Chondrocyte (in vitro differentiated cells): ENCODE measurements at regions not wholly inside any gene's neighbourhood (a gene's known extent, or its start where the extent isn't known, plus 50 kb on each side); places are given as distances from the start of the nearest gene placed in this dataset.
"Not testable (repeated sequence)": the region's sequence is repeated elsewhere in the genome, so short reads cannot be mapped to it uniquely, and the experiment has no call there.

Experiments
- DNase-seq: peaks from one replicate; pipeline ENCODE4 v3.0.0; 2021; ENCODE audit warnings: mixed read lengths, low spot score
- H3K27ac Mint-ChIP-seq: one replicate; pipeline ENCODE4 v1.8.0; 2021; ENCODE audit warnings: mild to moderate bottlenecking, moderate library complexity, mixed read lengths; ENCODE audit not compliant: unreplicated experiment
- H3K27me3 Mint-ChIP-seq: 2 replicates; pipeline ENCODE4 v1.8.0; 2021; ENCODE audit warnings: low read depth, mixed read lengths
- H3K36me3 Mint-ChIP-seq: 2 replicates; pipeline ENCODE4 v1.8.0; 2021; ENCODE audit warnings: low read depth, mixed read lengths
- H3K4me1 Mint-ChIP-seq: 2 replicates; pipeline ENCODE4 v1.8.0; 2021; ENCODE audit warnings: low read depth, mild to moderate bottlenecking, mixed read lengths
- H3K4me3 Mint-ChIP-seq: one replicate; pipeline ENCODE4 v1.8.0; 2021; ENCODE audit warnings: mild to moderate bottlenecking, moderate library complexity, mixed read lengths; ENCODE audit not compliant: unreplicated experiment
- H3K9me3 Mint-ChIP-seq: 2 replicates; pipeline ENCODE4 v1.8.0; 2021; ENCODE audit warnings: low read depth, mixed read lengths
- CTCF ChIP-seq: fragments of 200-600 bp; sonication (generic); IDR thresholded peaks from 2 replicates; pipeline ENCODE4 v1.5.0; 2021; ENCODE audit warnings: antibody characterized with exemption, mild to moderate bottlenecking, moderate library complexity

GRCh38 chr2:97348265-97348664, 235.3 kb downstream of the ANKRD36 start:
- H3K27me3 Mint-ChIP-seq: peaks cover 13% of the 10 kb centered on the region
- no peaks in the 10 kb centered on the region for H3K9me3 Mint-ChIP-seq
- TF ChIP-seq CTCF: no peak
- H3K36me3 Mint-ChIP-seq: no peaks in the 10 kb centered on the region
- no peak for DNase-seq
- no peak overlapping the region for H3K27ac Mint-ChIP-seq
- no peak overlapping the region for H3K4me3 Mint-ChIP-seq
- no peaks in the 10 kb centered on the region for H3K4me1 Mint-ChIP-seq

GRCh38 chr2:97344937-97345336, 232.0 kb downstream of the ANKRD36 start:
- not testable (repeated sequence) for H3K36me3 Mint-ChIP-seq, H3K4me3 Mint-ChIP-seq, H3K27ac Mint-ChIP-seq

GRCh38 chr2:97333674-97334073, 220.7 kb downstream of the ANKRD36 start:
- H3K9me3 Mint-ChIP-seq, H3K27ac Mint-ChIP-seq, DNase-seq, H3K4me1 Mint-ChIP-seq, H3K4me3 Mint-ChIP-seq, H3K36me3 Mint-ChIP-seq, H3K27me3 Mint-ChIP-seq: not testable (repeated sequence)

More at GRCh38 chr2:97344937-97345336, 232.0 kb downstream of the ANKRD36 start:
- not testable (repeated sequence) for DNase-seq, H3K9me3 Mint-ChIP-seq, H3K4me1 Mint-ChIP-seq, H3K27me3 Mint-ChIP-seq

GRCh38 chr2:97332184-97332583, 219.2 kb downstream of the ANKRD36 start:
- not testable (repeated sequence) for H3K27ac Mint-ChIP-seq, H3K9me3 Mint-ChIP-seq, H3K4me3 Mint-ChIP-seq, H3K4me1 Mint-ChIP-seq, DNase-seq, H3K27me3 Mint-ChIP-seq, H3K36me3 Mint-ChIP-seq

- not testable (repeated sequence) for DNase-seq, H3K9me3 Mint-ChIP-seq, H3K4me1 Mint-ChIP-seq, H3K36me3 Mint-ChIP-seq, H3K27ac Mint-ChIP-seq, H3K4me3 Mint-ChIP-seq, H3K27me3 Mint-ChIP-seq
These were observed 209.2 kb downstream of the ANKRD36 start for GRCh38 chr2:97321936-97322713.

- not testable (repeated sequence) for H3K36me3 Mint-ChIP-seq, H3K27me3 Mint-ChIP-seq, H3K9me3 Mint-ChIP-seq, H3K27ac Mint-ChIP-seq, H3K4me3 Mint-ChIP-seq, H3K4me1 Mint-ChIP-seq
- DNase-seq: peak; percentile 22
These were observed 202.4 kb downstream of the ANKRD36 start for GRCh38 chr2:97315358-97315757.

GRCh38 chr2:97312426-97312825, 199.5 kb downstream of the ANKRD36 start:
- not testable (repeated sequence) for H3K27me3 Mint-ChIP-seq, H3K4me1 Mint-ChIP-seq, DNase-seq, H3K4me3 Mint-ChIP-seq, H3K27ac Mint-ChIP-seq, H3K9me3 Mint-ChIP-seq, H3K36me3 Mint-ChIP-seq

GRCh38 chr2:97305426-97305825, 192.5 kb downstream of the ANKRD36 start:
- not testable (repeated sequence) for DNase-seq, H3K27me3 Mint-ChIP-seq, H3K9me3 Mint-ChIP-seq, H3K4me3 Mint-ChIP-seq, H3K36me3 Mint-ChIP-seq, H3K4me1 Mint-ChIP-seq, H3K27ac Mint-ChIP-seq

GRCh38 chr2:97302881-97303280, 189.9 kb downstream of the ANKRD36 start:
- not testable (repeated sequence) for H3K9me3 Mint-ChIP-seq, H3K4me1 Mint-ChIP-seq, H3K4me3 Mint-ChIP-seq, H3K27ac Mint-ChIP-seq, H3K36me3 Mint-ChIP-seq, H3K27me3 Mint-ChIP-seq, DNase-seq

GRCh38 chr2:97301771-97302170, 188.8 kb downstream of the ANKRD36 start:
- not testable (repeated sequence) for H3K9me3 Mint-ChIP-seq, DNase-seq, H3K4me3 Mint-ChIP-seq

More at GRCh38 chr2:97301771-97302170, 188.8 kb downstream of the ANKRD36 start:
- not testable (repeated sequence) for H3K36me3 Mint-ChIP-seq, H3K4me1 Mint-ChIP-seq, H3K27me3 Mint-ChIP-seq, H3K27ac Mint-ChIP-seq
